PFSK-1 (cell line): ENCODE measurements at regions not wholly inside any gene's neighbourhood (a gene's known extent, or its start where the extent isn't known, plus 50 kb on each side); places are given as distances from the start of the nearest gene placed in this dataset.

Source experiments
- FOXP2 ChIP-seq: optimal IDR thresholded peaks from 2 replicates; pipeline ENCODE3; 2011; ENCODE audit warnings: borderline replicate concordance, control low read depth, inconsistent platforms; ENCODE audit not compliant: insufficient read depth; ENCODE audit errors: extremely low read length, extremely low read depth
- POLR2AphosphoS5 ChIP-seq: IDR thresholded peaks from 2 replicates; pipeline ENCODE4 v1.6.1; 2012; ENCODE audit warnings: low read depth, mild to moderate bottlenecking, control low read depth, low read length, moderate library complexity
- SIN3A ChIP-seq: IDR thresholded peaks from 2 replicates; pipeline ENCODE4 v1.6.1; 2012; ENCODE audit warnings: mild to moderate bottlenecking, low read length, moderate library complexity, borderline replicate concordance; ENCODE audit not compliant: insufficient read depth
- TAF1 ChIP-seq: IDR thresholded peaks from 2 replicates; pipeline ENCODE4 v1.6.1; 2012; ENCODE audit warnings: low read length, control low read depth, borderline replicate concordance; ENCODE audit not compliant: insufficient read depth
- TF ChIP-seq, protein P1 (sequence below), 2 experiments: IDR thresholded peaks; 2 replicates each; pipeline versions ENCODE4 v1.6.1 to v1.8.0; 2011 to 2012; ENCODE audit warnings: low read depth in 2 of 2, low read length in 2 of 2, control low read depth in 1 of 2, inconsistent platforms in 1 of 2, mild to moderate bottlenecking in 1 of 2, moderate library complexity in 1 of 2; ENCODE audit not compliant: insufficient read depth in 1 of 2

DNA sequence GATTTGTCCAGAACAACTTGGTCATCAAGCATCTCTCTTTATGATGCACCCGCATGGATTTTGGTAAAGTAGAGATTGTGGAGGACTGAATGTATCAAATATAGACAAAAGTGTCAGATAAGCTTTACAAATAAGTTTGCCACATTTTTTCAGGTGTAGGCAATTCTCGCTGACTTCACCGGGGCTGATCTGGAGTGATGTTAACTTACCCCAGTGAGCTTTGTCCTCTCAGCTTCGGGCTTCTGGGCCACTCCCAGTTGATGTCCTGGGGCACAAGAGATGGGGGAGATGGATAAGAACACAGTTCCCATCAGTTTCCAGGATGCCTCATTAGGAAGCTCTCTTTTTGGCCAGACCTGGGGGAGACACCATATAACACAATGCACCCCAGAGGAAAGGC is 117.7 kb downstream of the ETS2 start:
- TF ChIP-seq TAF1: no peak
- TF ChIP-seq SIN3A: no peak
- TF ChIP-seq FOXP2: no peak
- TF ChIP-seq, protein P1, sequence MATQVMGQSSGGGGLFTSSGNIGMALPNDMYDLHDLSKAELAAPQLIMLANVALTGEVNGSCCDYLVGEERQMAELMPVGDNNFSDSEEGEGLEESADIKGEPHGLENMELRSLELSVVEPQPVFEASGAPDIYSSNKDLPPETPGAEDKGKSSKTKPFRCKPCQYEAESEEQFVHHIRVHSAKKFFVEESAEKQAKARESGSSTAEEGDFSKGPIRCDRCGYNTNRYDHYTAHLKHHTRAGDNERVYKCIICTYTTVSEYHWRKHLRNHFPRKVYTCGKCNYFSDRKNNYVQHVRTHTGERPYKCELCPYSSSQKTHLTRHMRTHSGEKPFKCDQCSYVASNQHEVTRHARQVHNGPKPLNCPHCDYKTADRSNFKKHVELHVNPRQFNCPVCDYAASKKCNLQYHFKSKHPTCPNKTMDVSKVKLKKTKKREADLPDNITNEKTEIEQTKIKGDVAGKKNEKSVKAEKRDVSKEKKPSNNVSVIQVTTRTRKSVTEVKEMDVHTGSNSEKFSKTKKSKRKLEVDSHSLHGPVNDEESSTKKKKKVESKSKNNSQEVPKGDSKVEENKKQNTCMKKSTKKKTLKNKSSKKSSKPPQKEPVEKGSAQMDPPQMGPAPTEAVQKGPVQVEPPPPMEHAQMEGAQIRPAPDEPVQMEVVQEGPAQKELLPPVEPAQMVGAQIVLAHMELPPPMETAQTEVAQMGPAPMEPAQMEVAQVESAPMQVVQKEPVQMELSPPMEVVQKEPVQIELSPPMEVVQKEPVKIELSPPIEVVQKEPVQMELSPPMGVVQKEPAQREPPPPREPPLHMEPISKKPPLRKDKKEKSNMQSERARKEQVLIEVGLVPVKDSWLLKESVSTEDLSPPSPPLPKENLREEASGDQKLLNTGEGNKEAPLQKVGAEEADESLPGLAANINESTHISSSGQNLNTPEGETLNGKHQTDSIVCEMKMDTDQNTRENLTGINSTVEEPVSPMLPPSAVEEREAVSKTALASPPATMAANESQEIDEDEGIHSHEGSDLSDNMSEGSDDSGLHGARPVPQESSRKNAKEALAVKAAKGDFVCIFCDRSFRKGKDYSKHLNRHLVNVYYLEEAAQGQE (IDR thresholded peaks at IDR 0.05; ENCODE audit: insufficient read depth in 1 of 2, low read depth in 2 of 2, low read length in 2 of 2): no peak
- TF ChIP-seq POLR2AphosphoS5: no peak

GRCh38 chr21:38922474-38923235 is 116.9 kb downstream of the ETS2 start:
- no peak for TF ChIP-seq SIN3A
- TF ChIP-seq TAF1: no peak
- no peak for TF ChIP-seq FOXP2
- TF ChIP-seq, protein P1 (IDR thresholded peaks at IDR 0.05; ENCODE audit: insufficient read depth in 1 of 2, low read depth in 2 of 2, low read length in 2 of 2): no peak
- no peak for TF ChIP-seq POLR2AphosphoS5

DNA sequence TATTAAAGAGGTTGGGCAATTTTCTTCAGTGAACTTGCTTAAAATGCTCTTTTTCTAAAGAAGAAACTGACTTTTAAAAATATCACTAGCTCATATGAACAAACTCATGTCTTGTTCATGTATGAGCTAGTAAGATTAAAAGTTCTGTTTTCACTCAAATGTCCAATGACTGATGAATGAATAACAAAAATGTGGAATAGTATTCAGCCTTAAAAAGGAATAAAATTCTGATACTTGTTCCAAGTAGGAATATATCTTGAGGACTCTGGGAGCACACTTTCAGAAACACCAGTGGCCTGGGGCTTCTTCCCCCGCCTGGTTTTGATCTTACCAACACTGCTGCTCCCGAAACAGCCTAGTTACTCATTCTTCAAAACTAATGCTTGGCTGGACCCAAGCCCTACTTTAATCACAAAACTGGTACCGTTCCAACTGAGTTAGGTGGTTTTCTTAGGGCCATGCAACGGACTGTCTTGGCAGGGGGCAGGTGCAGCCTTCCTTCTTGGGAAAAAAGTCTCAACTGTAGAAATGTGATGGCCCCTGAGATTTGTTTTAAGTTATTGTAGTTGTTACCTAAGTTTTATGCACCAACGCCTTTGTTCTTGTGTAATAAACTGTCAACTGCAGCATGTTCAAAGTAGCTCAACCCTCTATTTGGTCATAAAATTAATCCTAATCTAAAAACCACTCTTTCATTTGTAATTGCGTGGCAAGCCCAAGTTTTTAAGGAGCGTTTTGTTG is 116.0 kb downstream of the ETS2 start:
- TF ChIP-seq TAF1: no peak
- TF ChIP-seq FOXP2: no peak
- TF ChIP-seq SIN3A: no peak
- no peak for TF ChIP-seq POLR2AphosphoS5
- TF ChIP-seq, protein P1 (IDR thresholded peaks at IDR 0.05; ENCODE audit: insufficient read depth in 1 of 2, low read depth in 2 of 2, low read length in 2 of 2): no peak

DNA sequence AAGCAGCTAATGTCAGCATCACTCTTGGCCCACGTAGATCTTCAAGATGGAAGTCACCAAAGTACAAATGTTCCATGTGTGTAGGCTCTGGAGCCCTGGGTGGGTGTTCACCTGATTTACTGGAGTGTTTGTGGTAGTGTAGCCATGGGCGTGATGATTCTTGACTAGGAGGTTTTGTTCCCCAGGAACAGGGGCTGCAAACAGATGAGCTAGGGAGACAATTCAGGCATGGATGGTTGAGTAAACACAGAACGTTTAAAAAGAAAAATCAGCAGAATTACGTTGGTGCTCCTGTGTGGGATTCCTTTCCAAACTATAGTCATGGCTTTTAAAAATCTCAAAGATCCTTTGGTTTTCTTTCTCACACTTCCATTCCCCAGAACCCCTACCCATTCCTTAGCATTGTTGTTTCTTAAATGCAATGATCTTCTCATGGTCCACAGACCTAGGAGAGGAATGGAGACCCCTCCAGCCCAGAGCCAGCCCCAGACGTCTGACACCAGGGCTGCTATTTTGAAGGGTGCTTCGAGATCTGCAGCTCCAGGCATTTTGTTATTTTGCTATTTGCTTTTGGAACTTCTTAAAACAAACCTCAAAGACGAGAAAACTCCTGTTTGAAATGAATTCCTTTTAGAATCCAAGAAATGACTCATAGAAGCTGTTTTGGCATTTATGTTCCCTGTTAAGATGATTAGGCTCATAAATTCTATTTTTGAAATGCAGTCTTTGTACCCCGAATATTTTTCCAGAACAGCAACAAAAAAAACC is 115.1 kb downstream of the ETS2 start:
- TF ChIP-seq POLR2AphosphoS5: no peak
- TF ChIP-seq FOXP2: no peak
- TF ChIP-seq TAF1: no peak
- TF ChIP-seq SIN3A: no peak
- TF ChIP-seq, protein P1 (IDR thresholded peaks at IDR 0.05; ENCODE audit: insufficient read depth in 1 of 2, low read depth in 2 of 2, low read length in 2 of 2): no peak
